IPS DF 6.9 (cell line): ENCODE measurements at regions not wholly inside any gene's neighbourhood (a gene's known extent, or its start where the extent isn't known, plus 50 kb on each side); places are given as distances from the start of the nearest gene placed in this dataset.

Experiments
- DNase-seq: peaks from one replicate; pipeline ENCODE4 v3.0.0-alpha.2; 2013; ENCODE audit warnings: low read depth, low spot score
- H3K27ac ChIP-seq: one replicate; pipeline ENCODE4 v1.5.1; 2013; ENCODE audit warnings: low read length, control low read depth
- H3K27me3 ChIP-seq: 2 replicates; pipeline ENCODE4 v1.6.1; 2013; ENCODE audit warnings: mild to moderate bottlenecking, low read length; ENCODE audit not compliant: control insufficient read depth, insufficient read depth
- H3K36me3 ChIP-seq: 2 replicates; pipeline ENCODE4 v1.6.1; 2013; ENCODE audit warnings: low read length; ENCODE audit not compliant: control insufficient read depth, insufficient read depth
- H3K4me1 ChIP-seq: 2 replicates; pipeline ENCODE4 v1.6.1; 2013; ENCODE audit warnings: low read length; ENCODE audit not compliant: control insufficient read depth, insufficient read depth
- H3K4me3 ChIP-seq: 2 replicates; pipeline ENCODE4 v1.5.1; 2013; ENCODE audit warnings: mild to moderate bottlenecking, low read length
- H3K9me3 ChIP-seq: 2 replicates; pipeline ENCODE4 v1.6.1; 2013; ENCODE audit warnings: low read length, inconsistent platforms; ENCODE audit not compliant: control insufficient read depth, insufficient read depth
- WGBS: extraction: QIAGEN DNeasy Blood & Tissue Kit; methylation state at CpG from one replicate; pipeline ENCODE4 v1.1.7; 2013; ENCODE audit warnings: mixed read lengths, missing lambda C conversion rate; ENCODE audit not compliant: insufficient read length, insufficient coverage; 5-methylcytosine and 5-hydroxymethylcytosine counted together

DNA sequence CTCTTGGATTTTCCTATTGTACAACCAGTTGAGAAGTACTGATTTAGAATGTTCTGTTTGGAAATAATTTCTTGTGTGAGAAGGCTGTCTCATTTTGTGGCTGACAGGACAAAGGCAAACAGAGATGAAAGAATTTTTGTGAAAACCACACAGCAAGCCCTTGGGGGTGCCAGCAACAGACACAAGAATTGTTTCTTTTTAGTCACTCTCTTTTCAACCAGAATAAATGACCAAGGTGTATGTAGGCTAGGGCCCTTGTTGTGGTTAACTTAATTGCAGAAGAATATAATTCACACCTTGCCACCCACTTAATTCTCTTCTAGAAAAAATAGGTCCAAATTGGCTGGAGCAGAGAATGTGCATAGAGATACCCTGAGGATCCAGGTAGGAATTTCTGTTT, 329.4 kb upstream of the TBC1D5 start:
- Histone ChIP-seq H3K4me1 (no peaks in the 10 kb centered on the region), H3K9me3 (no peaks in the 10 kb centered on the region), H3K4me3 (no peak overlapping the region), H3K27me3 (no peaks in the 10 kb centered on the region), H3K27ac (no peak overlapping the region), H3K36me3 (no peaks in the 10 kb centered on the region)
- DNase-seq: no peak

DNA sequence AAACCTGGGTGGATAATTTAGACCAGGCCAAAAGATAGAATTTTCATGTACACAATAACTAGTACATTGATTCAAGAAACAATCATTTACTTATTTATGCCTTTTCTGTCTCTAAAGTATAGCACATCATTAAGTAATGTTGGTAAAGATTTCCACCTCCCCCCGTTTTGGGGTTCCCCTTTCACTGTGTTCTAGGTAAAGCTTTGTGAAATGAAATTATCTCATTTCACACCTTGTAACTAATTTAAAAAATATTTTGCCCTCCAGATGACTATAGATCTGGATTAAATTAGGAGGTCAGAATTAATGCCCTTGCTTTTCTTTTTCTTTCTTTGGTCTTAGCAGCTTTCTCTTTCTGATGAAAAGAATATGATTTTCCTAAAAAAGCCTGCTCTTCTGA, 328.5 kb upstream of the TBC1D5 start:
- WGBS: no CpG with 5 or more reads among the region's 1 CpG
- DNase-seq: no peak
- H3K9me3 ChIP-seq: no peaks in the 10 kb centered on the region
- no peaks in the 10 kb centered on the region for H3K36me3 ChIP-seq
- H3K4me3 ChIP-seq: no peak overlapping the region
- H3K27ac ChIP-seq: no peak overlapping the region
- H3K27me3 ChIP-seq: no peaks in the 10 kb centered on the region
- no peaks in the 10 kb centered on the region for H3K4me1 ChIP-seq

DNA sequence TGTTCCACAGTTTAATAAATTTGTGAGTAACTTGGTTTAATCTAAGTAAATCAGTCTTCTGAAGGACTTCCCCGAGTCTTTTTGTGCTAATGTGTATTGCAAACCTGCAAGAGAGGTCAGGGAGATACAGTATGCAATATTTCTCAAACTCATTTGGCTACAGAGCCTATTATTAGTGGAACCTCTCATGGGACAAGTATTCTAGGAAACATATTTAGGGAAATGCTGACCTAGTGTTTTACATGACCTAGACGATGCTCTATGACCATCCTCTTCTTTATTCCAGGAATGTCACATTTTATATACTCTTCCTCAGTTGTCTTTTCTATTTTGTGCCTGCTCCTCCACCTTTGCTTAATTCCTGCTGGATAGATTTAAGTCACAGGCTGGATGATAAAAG, 327.8 kb upstream of the TBC1D5 start:
- Histone ChIP-seq H3K4me3 (no peak overlapping the region), H3K36me3 (no peaks in the 10 kb centered on the region), H3K27me3 (no peaks in the 10 kb centered on the region), H3K27ac (no peak overlapping the region), H3K9me3 (no peaks in the 10 kb centered on the region), H3K4me1 (no peaks in the 10 kb centered on the region)
- WGBS: no CpG with 5 or more reads among the region's 2 CpGs
- DNase-seq: no peak

DNA sequence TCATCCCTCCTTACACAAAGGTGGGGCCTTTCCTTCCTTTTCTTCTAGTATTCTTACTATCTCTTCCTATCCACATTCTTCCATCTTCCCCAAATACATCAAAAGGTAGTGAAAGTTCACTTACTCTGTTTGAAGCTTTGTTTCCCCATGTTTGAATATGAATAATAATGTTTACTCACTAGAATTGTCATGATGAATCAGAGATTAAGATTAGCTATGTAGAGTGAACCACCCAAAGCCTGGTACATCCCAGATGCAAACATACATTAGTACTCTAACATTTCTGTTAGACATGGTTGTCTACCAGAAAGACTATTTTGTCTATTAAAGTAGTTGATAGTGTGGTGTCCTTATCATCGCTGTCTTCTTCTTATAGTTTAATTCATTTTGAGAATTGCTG, 327.1 kb upstream of the TBC1D5 start:
- Histone ChIP-seq H3K36me3 (no peaks in the 10 kb centered on the region), H3K4me1 (no peaks in the 10 kb centered on the region), H3K27me3 (no peaks in the 10 kb centered on the region), H3K9me3 (no peaks in the 10 kb centered on the region), H3K4me3 (no peak overlapping the region), H3K27ac (no peak overlapping the region)
- WGBS: no CpG with 5 or more reads among the region's 1 CpG
- no peak for DNase-seq

DNA sequence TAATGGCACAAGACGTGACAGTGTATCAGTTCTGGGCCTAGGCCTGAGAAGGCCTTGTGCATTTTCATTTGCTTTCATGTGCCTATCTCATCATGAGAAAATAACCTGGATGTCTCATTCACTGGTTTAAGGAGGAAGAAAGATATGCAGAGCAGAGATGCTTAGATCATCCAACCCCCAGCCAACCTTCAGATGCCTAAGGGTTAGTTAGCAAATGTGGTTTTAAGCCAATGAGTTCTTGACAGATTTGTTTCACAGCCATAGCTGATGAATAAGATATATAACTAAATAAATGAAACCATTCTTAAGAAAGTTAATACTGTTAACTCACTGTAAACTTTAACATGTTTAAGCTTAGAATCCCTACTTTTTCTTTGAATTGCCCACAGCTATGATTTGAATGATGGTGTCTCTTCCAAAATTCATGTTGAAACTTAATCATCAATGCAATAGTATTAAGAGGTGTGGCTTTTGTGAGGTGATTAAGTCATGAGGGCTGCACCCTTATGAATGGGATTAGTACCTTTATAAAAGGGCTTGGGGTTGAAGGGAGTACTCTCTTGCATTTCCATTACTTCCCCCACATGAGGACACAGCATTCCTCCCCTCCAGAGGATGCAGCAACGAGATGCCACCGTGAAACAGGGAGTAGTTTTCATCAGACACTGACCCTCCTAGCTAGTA, 324.6 kb upstream of the TBC1D5 start:
- WGBS: no CpG with 5 or more reads among the region's 3 CpGs
- Histone ChIP-seq H3K4me1 (no peaks in the 10 kb centered on the region), H3K27ac (no peak overlapping the region), H3K36me3 (no peaks in the 10 kb centered on the region), H3K4me3 (no peak overlapping the region), H3K9me3 (no peaks in the 10 kb centered on the region), H3K27me3 (no peaks in the 10 kb centered on the region)
- DNase-seq: no peak

DNA sequence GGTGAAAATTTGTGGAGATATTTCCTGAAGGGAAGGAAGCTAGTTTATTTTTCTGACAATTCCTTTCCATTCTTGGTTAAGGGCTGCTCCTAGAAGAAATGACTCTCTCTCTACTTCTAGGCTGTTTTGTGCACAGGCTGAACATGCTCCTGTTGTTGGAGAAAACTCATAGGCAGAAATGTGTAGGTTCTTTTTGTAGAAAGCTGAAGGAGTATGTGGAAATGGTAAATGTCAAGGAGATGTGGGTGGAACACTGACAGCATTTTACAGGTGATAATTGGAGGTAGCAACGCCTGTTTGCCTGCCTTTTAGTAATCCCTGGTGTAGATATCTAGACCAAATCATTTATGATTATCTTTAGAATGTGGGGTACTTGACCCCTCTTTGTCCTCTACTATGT, 322.2 kb upstream of the TBC1D5 start:
- no peak for DNase-seq
- H3K4me3 ChIP-seq: no peak overlapping the region
- no peaks in the 10 kb centered on the region for H3K27me3 ChIP-seq
- H3K4me1 ChIP-seq: no peaks in the 10 kb centered on the region
- WGBS: no CpG with 5 or more reads among the region's 1 CpG
- no peak overlapping the region for H3K27ac ChIP-seq
- no peaks in the 10 kb centered on the region for H3K9me3 ChIP-seq
- no peaks in the 10 kb centered on the region for H3K36me3 ChIP-seq

DNA sequence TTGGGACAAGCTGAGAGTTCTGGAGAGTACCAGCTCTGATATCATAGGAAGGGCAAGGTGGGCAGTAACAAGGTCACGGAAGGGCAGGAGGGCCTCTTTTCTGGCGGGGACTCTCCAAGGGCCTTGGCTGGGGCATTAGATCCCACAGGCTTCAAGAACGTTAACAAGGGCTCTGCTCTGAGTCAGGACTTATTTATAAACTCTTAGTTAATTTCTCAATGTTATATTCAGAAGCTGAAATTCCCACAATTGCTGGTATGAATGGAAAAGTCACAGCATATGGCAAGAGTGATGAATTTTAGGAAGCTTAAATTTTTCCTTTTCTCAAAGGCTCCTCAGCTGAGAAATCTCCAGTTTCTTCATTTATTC, 320.2 kb upstream of the TBC1D5 start:
- Histone ChIP-seq H3K4me1 (no peaks in the 10 kb centered on the region), H3K27ac (no peak overlapping the region), H3K36me3 (no peaks in the 10 kb centered on the region), H3K27me3 (no peaks in the 10 kb centered on the region), H3K4me3 (no peak overlapping the region), H3K9me3 (no peaks in the 10 kb centered on the region)
- no CpG with 5 or more reads among the region's 3 CpGs for WGBS
- no peak for DNase-seq

DNA sequence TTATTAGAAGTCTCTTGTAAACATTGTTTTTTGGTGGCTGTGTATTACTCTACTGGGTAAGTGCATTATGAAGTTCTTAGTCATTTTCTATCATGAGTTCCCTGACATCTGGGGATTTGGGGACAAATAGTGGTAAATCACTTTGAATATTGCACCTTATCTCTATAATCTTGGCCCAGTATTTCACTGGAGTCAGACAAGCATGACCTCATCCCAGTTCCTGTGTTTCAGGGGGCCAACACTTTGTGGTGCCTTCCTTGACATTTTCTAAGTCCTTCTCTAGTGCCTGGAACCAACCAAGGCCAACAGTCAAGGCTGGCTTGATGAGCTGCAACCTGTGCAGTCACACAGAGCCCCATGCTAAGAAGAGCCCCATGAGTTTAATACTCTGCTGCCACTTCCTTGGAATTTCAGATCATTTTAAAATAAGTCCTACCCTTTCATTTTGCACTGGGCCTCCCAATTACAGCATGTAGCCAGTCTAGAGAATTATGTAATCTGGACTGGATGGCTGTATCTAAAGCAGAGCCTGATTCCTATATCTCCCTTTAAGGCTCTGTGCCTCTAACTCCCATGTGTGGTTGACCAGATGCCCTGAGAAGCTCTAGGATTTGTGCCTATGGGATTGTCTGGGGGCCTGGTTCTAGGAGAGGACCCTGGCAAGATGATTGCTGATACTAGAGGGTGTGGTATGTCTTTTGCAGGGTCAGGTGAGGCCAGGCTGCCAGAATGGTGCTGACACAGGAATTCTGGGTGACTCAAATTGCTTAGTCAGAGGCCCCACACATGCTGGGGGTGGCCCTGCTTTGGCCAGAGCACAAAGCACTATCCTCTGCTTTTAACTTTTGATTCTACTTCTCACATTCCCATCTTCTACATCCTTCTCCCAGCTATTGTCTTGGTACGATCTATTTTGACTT, 319.6 kb upstream of the TBC1D5 start:
- no peak overlapping the region for H3K27ac ChIP-seq

DNA sequence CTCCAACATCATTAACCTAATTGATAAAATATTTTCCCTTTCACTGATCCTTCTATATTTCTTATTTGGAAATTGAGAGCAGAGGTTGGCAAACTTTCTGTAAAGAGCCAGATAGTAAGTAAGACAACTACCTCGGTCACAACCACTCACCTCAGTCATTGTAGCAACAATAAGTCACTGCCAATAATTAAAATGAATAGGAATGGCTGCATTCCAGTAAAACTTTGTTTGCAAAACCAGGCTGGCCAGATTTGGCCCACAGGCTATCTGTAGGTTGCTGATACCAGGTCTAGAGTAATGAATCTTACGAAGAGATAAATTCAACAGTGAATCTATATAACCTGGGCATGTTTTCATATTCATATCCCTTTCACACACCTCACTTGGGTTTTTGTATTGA, 316.2 kb upstream of the TBC1D5 start:
- WGBS: no CpG with 5 or more reads among the region's 2 CpGs
- DNase-seq: no peak
- Histone ChIP-seq H3K36me3 (no peaks in the 10 kb centered on the region), H3K4me3 (no peak overlapping the region), H3K27ac (no peak overlapping the region), H3K27me3 (no peaks in the 10 kb centered on the region), H3K9me3 (no peaks in the 10 kb centered on the region), H3K4me1 (no peaks in the 10 kb centered on the region)

More for the DNA sequence above, 319.6 kb upstream of the TBC1D5 start:
- no peaks in the 10 kb centered on the region for H3K27me3 ChIP-seq
- no peaks in the 10 kb centered on the region for H3K36me3 ChIP-seq
- no peaks in the 10 kb centered on the region for H3K9me3 ChIP-seq
- H3K4me3 ChIP-seq: no peak overlapping the region
- DNase-seq: no peak
- H3K4me1 ChIP-seq: no peaks in the 10 kb centered on the region
- no CpG with 5 or more reads among the region's 1 CpG for WGBS

DNA sequence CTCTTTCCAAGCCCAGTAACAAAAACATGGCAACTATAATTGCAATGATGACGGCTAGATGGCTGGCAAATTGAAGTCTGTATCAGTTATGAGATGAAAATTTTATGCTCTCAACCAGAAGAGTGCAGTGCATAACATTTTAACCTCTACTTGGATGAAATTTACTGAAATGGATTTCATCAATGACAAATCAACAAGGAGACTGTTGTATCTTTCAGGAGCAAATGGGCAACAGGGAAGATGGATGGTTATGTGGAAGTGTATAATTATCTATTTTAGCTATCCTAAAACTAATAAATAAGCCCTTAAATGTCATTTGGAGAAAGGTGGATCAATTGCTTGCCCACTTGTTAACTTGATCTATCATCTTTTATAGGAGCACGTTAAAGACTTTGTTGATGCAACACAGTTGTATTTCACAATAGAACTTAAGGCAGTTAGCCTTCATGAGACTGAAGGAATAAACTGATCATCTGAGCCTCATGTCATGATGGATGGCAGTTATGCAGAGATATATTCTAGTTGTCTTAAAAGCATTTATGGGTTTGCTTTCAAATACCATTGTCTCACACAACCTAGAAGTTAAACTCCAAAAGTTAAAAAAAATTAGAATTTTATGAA, 315.1 kb upstream of the TBC1D5 start:
- H3K9me3 ChIP-seq: no peaks in the 10 kb centered on the region
- DNase-seq: no peak
- H3K4me3 ChIP-seq: no peak overlapping the region
- H3K4me1 ChIP-seq: no peaks in the 10 kb centered on the region
- no peak overlapping the region for H3K27ac ChIP-seq
- no peaks in the 10 kb centered on the region for H3K36me3 ChIP-seq
- WGBS: no CpG with 5 or more reads among the region's 2 CpGs
- H3K27me3 ChIP-seq: no peaks in the 10 kb centered on the region
